Panc1 (cell line): ENCODE measurements at regions not wholly inside any gene's neighbourhood (a gene's known extent, or its start where the extent isn't known, plus 50 kb on each side); places are given as distances from the start of the nearest gene placed in this dataset.

Source experiments
- CTCF ChIP-seq: fragments of 450-650 bp; IDR thresholded peaks from 2 replicates; pipeline ENCODE4 v1.5.1; 2017; ENCODE audit warnings: mild to moderate bottlenecking
- POLR2AphosphoS5 ChIP-seq: IDR thresholded peaks from 2 replicates; pipeline ENCODE4 v1.6.1; 2012; ENCODE audit warnings: mild to moderate bottlenecking, low read depth, low read length, moderate library complexity
- REST ChIP-seq, 2 experiments: IDR thresholded peaks; 2 replicates each; pipeline ENCODE4 v1.6.1; 2011 to 2012; ENCODE audit warnings: low read depth in 2 of 2, control low read depth in 1 of 2, low read length in 1 of 2, mild to moderate bottlenecking in 1 of 2, moderate library complexity in 1 of 2; ENCODE audit not compliant: insufficient read depth in 1 of 2

GRCh38 chr4:24175707-24176106, 285.9 kb upstream of the PPARGC1A start:
- TF ChIP-seq CTCF, result no peak
- TF ChIP-seq POLR2AphosphoS5, result no peak
- no peak for TF ChIP-seq REST (IDR thresholded peaks at IDR 0.05; ENCODE audit: insufficient read depth in 1 of 2, low read depth in 2 of 2, low read length in 1 of 2)
